HG03060 (cell line): ENCODE measurements at regions not wholly inside any gene's neighbourhood (a gene's known extent, or its start where the extent isn't known, plus 50 kb on each side); places are given as distances from the start of the nearest gene placed in this dataset.
"Not testable (repeated sequence)": the region's sequence is repeated elsewhere in the genome, so short reads cannot be mapped to it uniquely, and the experiment has no call there.

Source experiments
- ATAC-seq: cut with Tn5 transposase; IDR thresholded peaks from one replicate; pipeline ENCODE4 v1.9.1; 2021; ENCODE audit warnings: low read depth, moderate number of reproducible peaks; ENCODE audit not compliant: unreplicated experiment

- no peak for ATAC-seq
These were observed 142.7 kb upstream of the FZD8 start for GRCh38 chr10:35784751-35785150.

- ATAC-seq: no peak
These were observed 141.3 kb upstream of the FZD8 start for GRCh38 chr10:35783305-35783838.

DNA sequence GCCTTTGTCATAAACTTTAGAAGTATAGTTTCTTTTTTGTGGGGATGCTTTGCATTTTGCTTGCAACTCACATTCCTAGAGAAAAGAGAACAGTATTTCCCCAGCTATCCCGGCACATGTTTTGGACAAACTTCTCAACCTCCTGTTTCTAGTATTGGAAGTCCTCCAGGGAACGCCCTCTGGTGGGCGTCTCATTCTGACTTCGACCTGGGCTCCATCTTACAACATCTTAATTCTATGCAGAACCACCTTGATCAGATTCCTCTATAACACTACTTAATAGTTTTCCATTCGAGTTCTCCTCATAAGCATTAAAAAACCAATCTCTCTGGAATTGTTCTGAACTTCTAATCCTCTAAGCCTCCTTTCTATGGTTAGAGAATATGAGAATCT is 139.5 kb upstream of the FZD8 start:
- no peak for ATAC-seq

DNA sequence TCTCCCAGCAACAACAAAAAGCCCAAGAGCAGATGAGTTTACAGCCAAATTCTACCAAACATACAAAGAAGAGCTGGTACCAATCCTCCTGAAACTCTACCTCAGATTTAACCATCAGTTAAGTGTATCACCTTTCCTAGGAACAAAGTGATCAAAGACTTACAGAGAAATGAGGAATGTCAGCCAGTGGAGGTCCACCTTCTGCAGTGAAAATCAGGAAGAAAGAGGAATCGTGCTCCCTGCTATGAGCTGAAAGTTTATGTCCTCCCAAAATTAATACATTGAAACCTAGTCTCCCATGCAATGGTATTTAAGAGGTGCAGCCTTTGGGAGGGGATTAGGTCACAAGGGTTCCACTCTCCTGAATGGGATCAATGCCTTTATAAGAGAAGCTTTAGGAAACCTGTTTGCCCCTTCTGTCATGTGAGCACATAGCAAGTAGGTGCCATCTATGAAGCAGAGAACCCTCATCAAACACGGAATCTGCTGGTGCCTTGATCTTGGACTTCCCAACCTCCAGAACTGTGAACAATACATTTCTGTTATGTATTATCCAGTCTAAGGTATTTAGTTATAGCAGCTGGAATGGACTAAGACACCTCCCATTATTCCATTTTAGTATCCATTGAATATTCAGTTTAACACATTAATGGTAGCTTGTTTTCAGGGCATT is 139.0 kb upstream of the FZD8 start:
- ATAC-seq: no peak

- ATAC-seq: no peak
These were observed 136.2 kb upstream of the FZD8 start for GRCh38 chr10:35778306-35778705.

- ATAC-seq: not testable (repeated sequence)
These were observed 134.5 kb upstream of the FZD8 start for GRCh38 chr10:35776557-35776956.

DNA sequence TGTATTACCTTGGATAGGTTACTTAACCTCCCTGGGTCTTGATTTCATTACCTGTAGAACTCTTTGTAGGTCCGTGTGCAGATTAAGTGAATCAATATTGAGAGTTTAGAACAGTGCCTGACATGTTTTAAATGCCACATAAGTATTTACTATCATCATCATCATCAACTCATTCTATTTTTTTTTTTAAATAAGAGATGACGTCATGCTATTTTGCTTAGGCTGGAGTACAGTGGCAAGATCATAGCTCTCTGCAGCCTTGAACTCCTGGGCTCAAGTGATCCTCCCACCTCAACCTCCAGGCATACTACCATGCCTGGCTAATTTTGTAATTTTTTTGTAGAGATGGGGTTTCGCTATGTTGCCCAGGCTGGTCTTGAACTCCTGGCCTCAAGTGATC is 132.0 kb upstream of the FZD8 start:
- ATAC-seq: no peak

DNA sequence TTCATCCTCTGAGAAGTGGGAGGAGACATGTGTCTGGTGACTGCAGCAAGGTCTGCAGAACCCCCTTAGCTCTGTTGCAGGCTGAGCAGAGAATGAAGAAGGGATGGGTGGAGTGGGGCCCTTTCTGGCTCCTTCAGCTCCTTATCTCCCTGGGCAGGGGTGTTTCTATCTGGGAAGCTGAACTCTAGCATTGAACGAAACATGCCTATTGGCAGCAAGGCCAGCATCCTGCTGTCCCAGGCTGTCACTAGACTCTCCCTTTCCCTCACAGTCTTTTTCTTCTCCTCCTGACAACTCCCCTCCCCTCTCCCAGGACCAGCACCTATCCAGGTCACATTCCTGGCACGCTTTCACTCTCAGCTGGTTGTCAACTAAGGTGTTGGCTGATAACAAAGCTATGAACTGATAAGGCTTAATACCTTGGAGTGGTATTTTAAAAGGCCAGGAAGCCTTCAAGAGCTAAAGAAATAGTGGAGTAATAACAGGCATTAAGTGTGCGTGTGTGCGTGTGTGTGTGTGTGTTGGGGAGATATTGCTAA is 128.8 kb upstream of the FZD8 start:
- ATAC-seq: no peak

GRCh38 chr10:35769795-35770194 is 127.7 kb upstream of the FZD8 start:
- no peak for ATAC-seq

DNA sequence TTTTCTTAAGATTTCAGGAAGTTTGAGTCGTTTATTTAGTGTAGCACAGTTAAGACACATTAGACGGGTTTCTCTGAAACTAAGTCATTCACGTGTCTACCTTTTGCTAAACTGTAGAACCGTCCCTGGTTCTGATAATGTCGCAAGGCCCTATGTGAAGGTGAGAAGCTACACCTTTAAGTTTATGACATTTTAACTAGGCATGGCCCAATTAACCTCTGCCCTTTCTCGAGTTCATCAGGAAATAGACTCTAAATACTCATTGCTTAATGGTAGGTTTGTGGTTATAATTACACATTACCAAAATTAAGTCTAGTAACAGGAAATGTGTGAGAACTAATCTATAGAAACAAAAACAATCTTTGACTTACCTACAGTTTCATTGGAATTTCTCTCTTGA is 126.6 kb upstream of the FZD8 start:
- no peak for ATAC-seq

DNA sequence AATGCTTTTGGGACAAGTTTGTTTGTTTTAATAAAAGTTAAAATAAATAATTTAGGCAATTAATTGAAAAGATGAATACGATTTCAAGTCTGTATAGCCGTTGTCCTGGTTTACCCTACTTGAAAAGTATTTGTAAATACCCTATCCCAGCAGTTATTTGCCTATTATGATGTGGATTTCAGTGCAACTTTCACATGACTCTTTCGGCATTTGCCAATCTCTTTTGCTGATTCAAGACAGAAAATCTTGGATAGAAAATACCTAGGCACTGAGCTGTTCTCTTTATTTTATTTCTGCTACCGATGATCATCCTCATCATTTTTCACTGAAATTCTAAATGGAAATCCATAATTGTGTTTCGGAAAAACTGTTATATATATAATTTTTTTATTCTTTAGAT is 125.9 kb upstream of the FZD8 start:
- ATAC-seq: no peak

DNA sequence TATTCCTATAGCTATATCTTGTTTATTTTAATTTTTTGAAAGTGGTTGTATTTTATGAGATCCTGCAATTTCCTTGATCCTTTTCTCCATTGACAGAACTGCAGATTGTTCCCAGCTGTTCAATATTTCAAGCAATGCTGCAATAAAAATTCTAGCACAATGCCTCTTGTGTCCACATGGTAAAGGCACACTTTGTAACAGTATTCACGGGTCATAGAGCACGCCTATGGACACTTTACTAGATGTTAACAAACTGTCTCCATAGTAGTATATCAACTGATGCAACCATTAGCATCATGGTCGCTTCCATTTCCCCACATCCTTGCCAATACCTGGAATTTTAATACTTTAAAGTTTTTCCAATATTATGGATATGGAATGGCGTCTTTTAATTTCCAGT is 123.9 kb upstream of the FZD8 start:
- no peak for ATAC-seq

- ATAC-seq: no peak
These were observed 123.0 kb upstream of the FZD8 start for GRCh38 chr10:35765066-35765527.

DNA sequence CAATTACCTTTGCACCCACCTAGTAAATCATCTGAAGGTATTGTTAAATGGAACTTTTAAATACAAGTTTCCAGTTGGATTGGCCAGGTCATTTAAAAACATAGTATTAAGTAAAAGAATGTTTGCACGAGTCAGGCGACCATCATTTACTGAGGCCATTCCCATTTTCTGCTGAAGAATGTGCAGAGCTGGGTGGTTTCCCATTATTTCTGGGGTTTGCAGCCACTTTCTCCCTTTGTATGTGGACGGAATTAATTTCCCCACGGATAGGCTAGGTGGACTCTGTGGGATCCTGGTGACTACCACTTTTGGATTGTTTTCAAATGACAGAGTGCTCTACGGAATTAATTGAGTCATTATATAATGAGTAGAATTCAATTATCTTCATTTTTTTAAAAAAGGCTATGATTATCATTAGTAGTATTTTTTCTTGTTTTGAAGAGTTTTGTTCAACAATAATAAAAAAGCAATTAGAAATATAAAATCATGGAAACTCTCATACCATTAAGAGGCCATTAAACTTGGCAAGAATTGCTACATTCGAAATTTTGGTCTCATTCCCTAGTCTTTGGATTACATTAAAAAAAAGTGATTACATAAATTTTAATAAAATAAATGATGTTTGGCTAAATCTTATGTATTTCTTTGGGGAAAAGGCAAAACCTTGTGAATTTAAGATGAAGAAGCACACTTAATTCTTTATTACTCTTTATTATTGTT is 120.4 kb upstream of the FZD8 start:
- ATAC-seq: no peak

DNA sequence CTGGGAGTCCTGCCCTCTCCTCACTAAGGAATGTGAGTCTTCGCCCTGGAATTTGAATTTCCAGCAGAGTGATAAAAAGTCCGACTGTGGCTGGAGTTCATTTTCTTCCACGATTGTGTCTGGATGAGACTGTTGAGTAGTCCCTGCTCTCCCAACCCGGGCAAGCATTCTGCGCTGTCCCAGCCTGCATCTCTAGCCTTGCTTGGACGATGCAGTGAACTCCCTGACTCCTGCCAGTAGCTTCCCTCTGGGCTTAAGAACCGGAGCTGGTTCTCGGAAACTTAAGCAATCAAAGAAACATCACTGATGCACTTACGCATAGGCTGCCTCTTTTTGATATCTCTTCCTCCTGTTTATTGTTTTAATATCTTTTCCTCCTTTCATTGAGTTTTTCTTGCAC is 116.0 kb upstream of the FZD8 start:
- ATAC-seq: no peak

- no peak for ATAC-seq
These were observed 112.4 kb upstream of the FZD8 start for GRCh38 chr10:35754519-35754918.

GRCh38 chr10:35752469-35753461 is 110.7 kb upstream of the FZD8 start:
- ATAC-seq: no peak

- no peak for ATAC-seq
These were observed 109.3 kb upstream of the FZD8 start for GRCh38 chr10:35751347-35751746.

DNA sequence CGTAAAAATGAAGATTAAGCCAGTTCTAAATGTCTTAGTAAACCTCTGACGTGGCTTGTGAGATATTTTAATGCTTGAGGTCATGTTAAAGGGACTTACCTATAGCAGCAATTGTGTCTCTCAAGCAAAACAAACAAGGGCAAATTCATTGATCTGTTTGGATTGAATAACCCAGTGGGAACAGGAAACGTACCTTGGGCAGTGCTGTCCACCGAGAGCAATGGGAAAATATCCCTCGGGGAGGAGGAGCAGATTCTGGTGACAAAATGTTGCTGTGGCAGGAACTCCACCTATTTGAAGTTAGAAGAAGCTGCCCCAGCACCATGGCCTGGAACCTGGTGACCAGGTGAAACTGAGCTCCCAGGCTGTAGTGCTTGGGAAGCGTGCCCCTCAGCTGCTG is 107.1 kb upstream of the FZD8 start:
- no peak for ATAC-seq

DNA sequence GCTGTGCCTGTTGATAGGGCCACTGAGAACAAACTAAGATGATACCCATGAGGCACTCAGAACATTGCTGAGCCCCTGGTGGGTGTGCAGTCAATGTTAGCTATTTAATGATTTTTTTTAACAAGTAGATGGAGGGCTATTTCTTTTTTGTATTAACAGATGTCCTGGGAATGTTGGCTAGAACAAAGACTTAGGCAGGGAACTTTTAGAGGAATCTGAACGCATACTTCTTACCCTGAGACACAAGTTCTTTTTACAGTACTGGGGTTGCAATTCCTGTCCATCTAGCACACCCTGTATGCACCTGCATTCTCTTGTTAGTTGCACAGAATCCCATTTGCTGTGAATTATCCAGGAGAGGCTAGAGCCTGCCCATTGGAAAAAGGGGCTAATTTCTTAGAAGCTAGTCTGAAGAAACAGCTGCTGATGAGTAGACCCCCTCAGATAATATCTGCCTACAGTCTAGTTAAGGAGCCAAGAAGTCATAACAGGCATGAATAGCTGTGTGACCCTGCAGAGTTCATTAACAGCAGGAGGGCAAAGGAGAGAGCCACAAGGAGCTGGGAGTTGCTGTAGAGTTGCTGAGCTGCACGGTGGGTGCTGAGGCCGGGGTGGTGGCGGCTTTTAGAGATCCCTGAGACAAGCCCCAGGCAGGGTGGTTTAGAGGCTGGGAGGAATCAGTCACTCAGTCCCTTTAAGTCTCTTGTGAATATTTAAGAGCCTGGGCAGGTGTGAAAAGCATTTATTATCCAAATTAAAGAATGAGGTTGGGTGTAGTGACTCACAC is 103.7 kb upstream of the FZD8 start:
- ATAC-seq: no peak
